ENCODE measurements at regions not wholly inside any gene's neighbourhood (a gene's known extent, or its start where the extent isn't known, plus 50 kb on each side); places are given as distances from the start of the nearest gene placed in this dataset.
"Not testable (repeated sequence)": the region's sequence is repeated elsewhere in the genome, so short reads cannot be mapped to it uniquely, and the experiment has no call there.

GRCh38 chr6:11419763-11420453 is 117.6 kb upstream of the TMEM170B start:
- no peak overlapping the region for H3K4me3 Mint-ChIP-seq

GRCh38 chr6:11418290-11418905 is 119.2 kb upstream of the TMEM170B start:
- peaks cover 0 to 10% (median 0%) of the 10 kb centered on the region in 9 donors for H3K9me3 Mint-ChIP-seq
- peaks cover 0 to 3% (median 0%) of the 10 kb centered on the region in 3 donors for H3K36me3 Mint-ChIP-seq
- H3K4me1 Mint-ChIP-seq, result peaks cover 0 to 13% (median 0%) of the 10 kb centered on the region in 4 donors
- POLR2A ChIA-PET, result no interaction called here
- DNase-seq (no peak), ATAC-seq (no peak)
- H3K27me3 Mint-ChIP-seq, result no peaks in the 10 kb centered on the region
- no peak overlapping the region for H3K4me3 Mint-ChIP-seq
- H3K27ac Mint-ChIP-seq, result peak overlapping the region in 1 of 10 donors; percentile 11

More at GRCh38 chr6:11419763-11420453, 117.6 kb upstream of the TMEM170B start:
- Mint-ChIP-seq H3K27me3 (no peaks in the 10 kb centered on the region), H3K9me3 (peaks cover 0 to 10% (median 0%) of the 10 kb centered on the region in 9 donors), H3K4me1 (peaks cover 0 to under 1% (median 0%) of the 10 kb centered on the region in 4 donors), H3K27ac (no peak overlapping the region), H3K36me3 (peaks cover 0 to 3% (median 0%) of the 10 kb centered on the region in 3 donors)
- ATAC-seq (no peak), DNase-seq (no peak)
- POLR2A ChIA-PET, result no interaction called here

GRCh38 chr6:11416936-11417576 is 120.5 kb upstream of the TMEM170B start:
- no peak for ATAC-seq

DNA sequence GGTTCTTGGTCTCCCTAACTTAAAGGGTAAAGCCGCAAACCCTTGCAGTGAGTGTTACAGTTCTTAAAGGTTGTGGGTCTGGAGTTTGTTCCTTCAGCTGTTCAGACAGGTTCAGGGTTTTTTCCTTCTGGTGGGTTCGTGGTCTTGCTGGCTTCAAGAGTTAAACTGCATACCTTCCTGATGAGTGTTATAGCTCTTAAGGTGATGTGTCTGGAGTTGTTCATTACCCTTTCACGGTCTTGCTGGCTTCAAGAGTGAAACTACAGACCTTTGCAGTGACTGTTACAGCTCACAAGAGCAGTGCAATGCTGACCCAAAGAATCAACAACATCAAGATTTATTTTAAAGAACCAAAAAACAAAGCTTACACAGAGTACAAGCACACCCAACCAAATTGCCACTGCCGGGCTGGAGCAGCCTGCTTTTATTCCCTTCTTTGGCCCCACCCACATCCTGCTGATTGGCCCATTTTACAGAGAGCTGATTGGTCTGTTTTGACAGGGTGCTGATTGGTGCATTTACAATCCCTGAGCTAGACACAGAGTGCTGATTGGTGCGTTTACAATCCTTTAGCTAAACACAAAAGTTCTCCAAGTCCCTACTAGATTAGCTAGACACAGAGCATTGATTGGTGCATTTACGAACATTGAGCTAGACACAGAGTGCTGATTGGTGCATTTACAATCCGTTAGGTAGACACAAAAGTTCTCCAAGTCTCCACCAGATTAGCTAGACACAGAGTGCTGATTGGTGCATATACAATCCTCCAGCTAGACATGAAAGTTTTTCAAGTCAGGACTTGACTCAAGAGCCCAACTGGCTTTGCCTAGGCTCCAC is 121.2 kb upstream of the TMEM170B start:
- peak in 1 of 10 donors; percentile 2 for DNase-seq
- H3K36me3 Mint-ChIP-seq, ATAC-seq, H3K27me3 Mint-ChIP-seq, H3K4me3 Mint-ChIP-seq, H3K9me3 Mint-ChIP-seq, POLR2A ChIA-PET, H3K27ac Mint-ChIP-seq: not testable (repeated sequence)
- peaks cover 0 to 25% (median 0%) of the 10 kb centered on the region in 4 donors for H3K4me1 Mint-ChIP-seq

More at GRCh38 chr6:11416936-11417576, 120.5 kb upstream of the TMEM170B start:
- POLR2A ChIA-PET, result no interaction called here
- no peak overlapping the region for H3K4me3 Mint-ChIP-seq
- no peak overlapping the region for H3K27ac Mint-ChIP-seq
- H3K27me3 Mint-ChIP-seq, result no peaks in the 10 kb centered on the region
- H3K4me1 Mint-ChIP-seq, result peaks cover 0 to 22% (median 0%) of the 10 kb centered on the region in 4 donors
- DNase-seq, result no peak
- peaks cover 0 to 3% (median 0%) of the 10 kb centered on the region in 3 donors for H3K36me3 Mint-ChIP-seq
- peaks cover 0 to 10% (median 0%) of the 10 kb centered on the region in 9 donors for H3K9me3 Mint-ChIP-seq

- no peaks in the 10 kb centered on the region for H3K27me3 Mint-ChIP-seq
- no peak for DNase-seq
- H3K36me3 Mint-ChIP-seq, result no peaks in the 10 kb centered on the region
- H3K4me3 Mint-ChIP-seq, result no peak overlapping the region
- POLR2A ChIA-PET, result no interaction called here
- H3K9me3 Mint-ChIP-seq, result peaks cover 0 to 3% (median 0%) of the 10 kb centered on the region in 9 donors
- peak overlapping the region in 1 of 10 donors; percentile 47 for H3K27ac Mint-ChIP-seq
- no peak for ATAC-seq
- H3K4me1 Mint-ChIP-seq, result peaks cover 0 to 27% (median 0%) of the 10 kb centered on the region in 4 donors
These were observed 122.0 kb upstream of the TMEM170B start for GRCh38 chr6:11415557-11415956.

DNA sequence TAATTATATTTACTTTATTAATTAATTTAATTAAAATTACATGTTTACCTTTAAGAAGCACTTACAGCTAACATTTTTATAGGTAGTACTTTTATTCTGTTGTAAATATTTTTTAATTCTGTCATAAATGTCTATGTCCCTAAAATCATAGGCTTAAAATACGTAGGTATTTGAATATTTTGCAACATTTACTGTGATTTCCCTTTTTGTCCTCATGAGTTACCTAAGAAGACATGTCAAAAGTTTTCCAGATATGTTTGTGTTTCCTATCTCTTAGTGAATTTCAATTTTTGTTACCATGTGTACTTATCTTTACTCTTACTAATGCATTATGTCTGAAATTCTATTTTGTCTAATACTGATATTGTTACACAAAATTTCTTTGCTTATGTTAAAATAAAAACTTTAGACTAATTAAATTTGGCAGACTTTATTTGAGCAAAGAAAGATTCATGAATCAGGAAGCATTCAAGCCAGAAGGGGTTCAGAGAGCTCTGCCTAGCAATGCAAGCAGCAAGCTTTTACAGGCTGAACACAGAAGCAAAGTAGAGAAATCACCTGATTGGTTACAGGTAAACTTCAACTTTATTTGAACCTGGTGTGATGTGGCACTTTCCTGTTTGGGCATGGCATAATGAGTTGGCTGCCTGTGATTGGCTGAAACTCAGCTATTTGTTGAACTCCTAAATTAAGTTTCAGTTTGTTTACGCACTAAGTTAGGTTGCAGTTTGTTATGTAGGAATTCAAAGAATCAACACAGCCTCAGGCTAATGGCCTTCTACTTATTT is 123.2 kb upstream of the TMEM170B start:
- Mint-ChIP-seq H3K4me1 (peaks cover 0 to 27% (median 0%) of the 10 kb centered on the region in 4 donors), H3K36me3 (no peaks in the 10 kb centered on the region), H3K27ac (peak overlapping the region in 1 of 10 donors; percentile 14), H3K9me3 (no peaks in the 10 kb centered on the region), H3K27me3 (peaks cover 0 to under 1% (median 0%) of the 10 kb centered on the region in 5 donors), H3K4me3 (no peak overlapping the region)
- DNase-seq (peak in 2 of 10 donors; percentile 8 to 29), ATAC-seq (peak in 1 of 2 donors; percentile 82)
- POLR2A ChIA-PET, result no interaction called here

DNA sequence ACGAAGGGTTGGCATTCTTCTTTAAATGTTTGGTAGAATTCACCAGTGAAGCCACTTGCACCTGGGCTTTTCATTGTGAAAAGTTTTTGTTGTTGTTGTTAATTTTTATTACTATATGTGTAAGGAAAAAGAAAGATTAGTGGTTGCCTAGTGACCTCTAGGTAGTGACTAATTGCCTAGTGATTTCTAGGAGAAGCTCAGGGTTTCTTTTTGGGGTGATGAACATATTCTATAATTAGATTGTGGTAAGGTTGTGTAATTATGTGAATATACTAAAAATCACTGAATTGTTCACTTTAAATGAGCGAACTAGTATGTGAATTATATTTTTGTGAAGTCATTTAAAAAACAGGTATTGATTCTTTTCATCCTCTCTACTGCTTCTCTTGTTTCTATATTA is 123.8 kb upstream of the TMEM170B start:
- DNase-seq (no peak), ATAC-seq (no peak)
- POLR2A ChIA-PET, result interaction anchor here (0.8 kb wide), 1 partner anchor 31 kb away, joined by 3 read pairs; no protein-coding TSS in a partner anchor
- Mint-ChIP-seq H3K27ac (no peak overlapping the region), H3K27me3 (peaks cover 0 to 4% (median 0%) of the 10 kb centered on the region in 5 donors), H3K36me3 (no peaks in the 10 kb centered on the region), H3K4me3 (no peak overlapping the region), H3K9me3 (no peaks in the 10 kb centered on the region), H3K4me1 (peaks cover 0 to 27% (median 0%) of the 10 kb centered on the region in 4 donors)

DNA sequence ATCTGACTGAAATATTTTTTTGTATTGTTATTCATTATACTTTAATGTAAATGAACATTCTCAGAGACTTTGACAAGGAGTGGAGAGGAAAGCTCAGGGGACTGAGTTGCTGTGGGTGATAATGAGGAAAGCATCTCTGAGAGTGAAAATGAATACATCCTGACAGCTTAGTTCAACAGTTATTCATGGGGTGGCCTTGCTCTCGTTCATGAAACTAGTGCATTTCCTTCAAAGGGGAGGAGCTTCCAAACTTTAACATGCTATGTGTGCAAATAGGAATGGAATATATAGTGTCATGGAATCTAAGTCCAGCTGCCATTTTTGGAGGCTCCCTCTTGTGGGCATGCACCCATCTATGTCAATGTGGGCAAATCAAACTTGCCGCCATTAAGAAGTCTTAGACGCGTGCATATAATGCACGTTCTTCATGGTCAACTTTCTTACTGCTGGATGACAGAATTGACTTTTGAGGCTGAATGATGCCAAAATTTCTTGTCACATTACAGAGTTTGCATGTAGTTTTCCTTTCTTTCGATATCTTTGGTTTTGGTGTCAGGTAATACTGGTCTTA is 124.3 kb upstream of the TMEM170B start:
- Mint-ChIP-seq H3K36me3 (no peaks in the 10 kb centered on the region), H3K4me1 (peaks cover 0 to 27% (median 0%) of the 10 kb centered on the region in 4 donors), H3K9me3 (no peaks in the 10 kb centered on the region), H3K27ac (no peak overlapping the region), H3K4me3 (no peak overlapping the region), H3K27me3 (peaks cover 0 to 4% (median 0%) of the 10 kb centered on the region in 5 donors)
- DNase-seq (no peak), ATAC-seq (no peak)
- POLR2A ChIA-PET, result interaction anchor here (0.8 kb wide), 1 partner anchor 31 kb away, joined by 3 read pairs; no protein-coding TSS in a partner anchor

- Mint-ChIP-seq H3K4me3 (no peak overlapping the region), H3K4me1 (peaks cover 0 to 27% (median 0%) of the 10 kb centered on the region in 4 donors), H3K9me3 (no peaks in the 10 kb centered on the region), H3K36me3 (no peaks in the 10 kb centered on the region), H3K27me3 (peaks cover 0 to 4% (median 0%) of the 10 kb centered on the region in 5 donors), H3K27ac (no peak overlapping the region)
- POLR2A ChIA-PET, result no interaction called here
- ATAC-seq (no peak), DNase-seq (no peak)
These were observed 124.9 kb upstream of the TMEM170B start for GRCh38 chr6:11412616-11413015.

DNA sequence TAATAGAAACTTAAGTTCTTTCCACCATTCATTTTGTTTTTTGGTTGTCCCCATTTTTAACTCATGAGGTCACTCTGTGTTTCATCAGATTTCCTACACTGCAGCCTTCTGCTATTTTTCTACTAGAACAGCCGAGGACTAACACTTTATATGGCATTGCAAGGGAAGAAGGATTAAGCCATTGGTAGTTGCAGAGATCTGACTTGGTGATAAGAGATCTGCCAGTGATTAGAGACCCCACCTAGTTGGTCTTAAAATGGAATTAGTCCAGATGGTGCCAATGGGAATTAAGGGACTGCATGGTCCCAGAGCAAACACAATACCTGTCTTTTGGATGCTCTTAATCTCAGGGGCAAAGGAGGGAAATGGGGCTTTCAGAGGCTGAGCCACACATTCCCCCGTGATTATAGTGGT is 125.5 kb upstream of the TMEM170B start:
- no peak overlapping the region for H3K4me3 Mint-ChIP-seq
- DNase-seq, result no peak
- H3K36me3 Mint-ChIP-seq, result no peaks in the 10 kb centered on the region
- POLR2A ChIA-PET, result no interaction called here
- peaks cover 0 to 4% (median 0%) of the 10 kb centered on the region in 5 donors for H3K27me3 Mint-ChIP-seq
- H3K4me1 Mint-ChIP-seq, result peaks cover 0 to 27% (median 0%) of the 10 kb centered on the region in 4 donors
- no peaks in the 10 kb centered on the region for H3K9me3 Mint-ChIP-seq
- no peak for ATAC-seq
- peak overlapping the region in 1 of 10 donors; percentile 39 for H3K27ac Mint-ChIP-seq

DNA sequence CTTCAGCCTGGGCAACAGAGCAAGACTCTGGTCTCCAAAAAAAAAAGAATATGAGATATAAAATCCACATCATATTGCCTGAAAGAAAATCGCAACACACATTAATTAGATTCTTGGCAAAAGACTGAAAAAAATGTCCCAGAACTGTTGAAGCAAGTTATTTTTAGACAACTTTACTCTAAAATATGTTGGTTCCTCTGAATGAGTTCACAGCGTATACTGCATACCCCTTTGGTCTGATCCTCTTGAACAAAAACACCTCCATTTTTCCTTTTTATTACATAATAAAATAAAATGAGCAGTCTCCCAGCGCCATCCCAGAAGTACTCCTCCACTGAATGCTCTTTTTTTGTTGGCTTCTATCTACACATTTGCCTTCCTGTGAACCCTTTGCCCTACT is 126.0 kb upstream of the TMEM170B start:
- peaks cover 0 to 27% (median 0%) of the 10 kb centered on the region in 4 donors for H3K4me1 Mint-ChIP-seq
- no peak overlapping the region for H3K4me3 Mint-ChIP-seq
- H3K27ac Mint-ChIP-seq, result peak overlapping the region in 1 of 10 donors; percentile 39
- H3K27me3 Mint-ChIP-seq, result peaks cover 0 to 4% (median 0%) of the 10 kb centered on the region in 5 donors
- POLR2A ChIA-PET, result no interaction called here
- ATAC-seq (no peak), DNase-seq (no peak)
- no peaks in the 10 kb centered on the region for H3K9me3 Mint-ChIP-seq
- no peaks in the 10 kb centered on the region for H3K36me3 Mint-ChIP-seq

Data from naive thymus-derived CD8-positive, alpha-beta T cell (primary cell).